HUES6 (cell line): ENCODE measurements at regions not wholly inside any gene's neighbourhood (a gene's known extent, or its start where the extent isn't known, plus 50 kb on each side); places are given as distances from the start of the nearest gene placed in this dataset.

Experiments
- H3K27ac ChIP-seq: 2 replicates; pipeline ENCODE4 v1.7.0; 2013; ENCODE audit warnings: low read depth, mild to moderate bottlenecking, low read length, inconsistent platforms
- H3K27me3 ChIP-seq: 2 replicates; pipeline ENCODE4 v1.6.1; 2013; ENCODE audit warnings: low read length; ENCODE audit not compliant: control insufficient read depth, insufficient read depth
- H3K36me3 ChIP-seq: 2 replicates; pipeline ENCODE4 v1.6.1; 2013; ENCODE audit warnings: low read length; ENCODE audit not compliant: control insufficient read depth, insufficient read depth
- H3K4me1 ChIP-seq: 2 replicates; pipeline ENCODE4 v1.6.1; 2013; ENCODE audit warnings: low read length; ENCODE audit not compliant: control insufficient read depth, insufficient read depth
- H3K4me3 ChIP-seq: 2 replicates; pipeline ENCODE4 v1.5.1; 2013; ENCODE audit warnings: low read depth, low read length
- H3K9ac ChIP-seq: one replicate; pipeline ENCODE4 v1.6.1; 2013; ENCODE audit warnings: mild to moderate bottlenecking, low read length
- H3K9me3 ChIP-seq: 2 replicates; pipeline ENCODE4 v1.6.1; 2013; ENCODE audit warnings: low read depth, low read length; ENCODE audit not compliant: control insufficient read depth, insufficient read depth

DNA sequence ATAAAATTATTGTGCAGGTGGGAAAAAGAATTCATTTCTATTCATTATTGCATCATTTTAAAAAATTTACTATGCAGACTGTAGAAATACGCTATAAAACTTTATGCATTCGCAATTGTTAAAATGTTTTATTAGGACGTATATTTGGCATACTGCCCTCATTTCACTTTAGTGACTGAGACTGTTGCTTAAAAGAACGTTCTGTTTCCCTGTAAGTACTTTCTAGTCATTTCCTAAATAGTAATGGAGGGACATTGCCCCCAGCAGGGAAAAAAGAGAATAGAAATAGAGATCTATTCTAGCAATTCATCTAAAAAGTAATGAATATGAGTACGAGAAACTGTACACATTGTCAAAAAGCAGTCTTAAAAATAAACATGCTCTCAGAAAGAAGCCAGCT lies 1295.8 kb upstream of the TENM3 start:
- H3K9me3 ChIP-seq = no peaks in the 10 kb centered on the region
- no peak overlapping the region for H3K4me3 ChIP-seq
- H3K4me1 ChIP-seq = peaks cover 3% of the 10 kb centered on the region; the same call in 1 of the 2 replicates
- no peaks in the 10 kb centered on the region for H3K27me3 ChIP-seq
- H3K9ac ChIP-seq = no peak overlapping the region
- H3K36me3 ChIP-seq = no peaks in the 10 kb centered on the region
- H3K27ac ChIP-seq = no peak overlapping the region

- no peaks in the 10 kb centered on the region for H3K27me3 ChIP-seq
Measured at GRCh38 chr4:180949424-180950213, 1293.6 kb upstream of the TENM3 start.

GRCh38 chr4:180950377-180950776 lies 1292.8 kb upstream of the TENM3 start:
- H3K9ac ChIP-seq = no peak overlapping the region
- H3K4me1 ChIP-seq = peaks cover 4% of the 10 kb centered on the region; the same call in 1 of the 2 replicates
- no peak overlapping the region for H3K4me3 ChIP-seq
- H3K9me3 ChIP-seq = no peaks in the 10 kb centered on the region
- no peaks in the 10 kb centered on the region for H3K27me3 ChIP-seq
- H3K36me3 ChIP-seq = no peaks in the 10 kb centered on the region
- H3K27ac ChIP-seq = no peak overlapping the region

More at GRCh38 chr4:180949424-180950213, 1293.6 kb upstream of the TENM3 start:
- no peaks in the 10 kb centered on the region for H3K9me3 ChIP-seq
- H3K4me3 ChIP-seq = no peak overlapping the region
- H3K36me3 ChIP-seq = no peaks in the 10 kb centered on the region
- no peak overlapping the region for H3K27ac ChIP-seq
- H3K4me1 ChIP-seq = peaks cover 4% of the 10 kb centered on the region; the same call in 1 of the 2 replicates
- H3K9ac ChIP-seq = no peak overlapping the region

- no peak overlapping the region for H3K4me3 ChIP-seq
- H3K9me3 ChIP-seq = no peaks in the 10 kb centered on the region
- H3K36me3 ChIP-seq = no peaks in the 10 kb centered on the region
- peaks cover 4% of the 10 kb centered on the region; the same call in 1 of the 2 replicates for H3K4me1 ChIP-seq
- no peaks in the 10 kb centered on the region for H3K27me3 ChIP-seq
- H3K9ac ChIP-seq = no peak overlapping the region
- no peak overlapping the region for H3K27ac ChIP-seq
Measured at GRCh38 chr4:180951312-180951711, 1291.9 kb upstream of the TENM3 start.

DNA sequence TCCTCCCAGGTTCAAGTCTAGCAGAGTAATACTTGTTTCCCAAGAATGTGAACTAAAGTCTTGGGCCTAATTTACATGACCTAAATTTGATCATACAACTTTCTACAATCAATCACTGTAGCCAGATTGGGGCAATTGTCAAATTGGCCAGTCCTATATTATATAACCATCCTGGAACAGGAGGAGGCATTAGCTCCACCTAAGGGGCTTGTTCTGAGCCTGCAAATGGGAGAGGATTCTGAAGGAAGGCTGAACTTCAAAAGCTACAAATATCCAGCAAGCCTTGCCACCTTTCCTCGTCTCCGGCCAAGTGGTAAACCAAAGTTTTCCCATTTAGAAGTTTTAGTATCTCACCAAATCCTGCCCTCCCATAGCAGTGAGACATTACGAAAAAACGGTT lies 1289.6 kb upstream of the TENM3 start:
- H3K36me3 ChIP-seq = no peaks in the 10 kb centered on the region
- no peak overlapping the region for H3K4me3 ChIP-seq
- H3K9ac ChIP-seq = no peak overlapping the region
- no peaks in the 10 kb centered on the region for H3K27me3 ChIP-seq
- peaks cover 4% of the 10 kb centered on the region; the same call in 1 of the 2 replicates for H3K4me1 ChIP-seq
- H3K27ac ChIP-seq = no peak overlapping the region
- no peaks in the 10 kb centered on the region for H3K9me3 ChIP-seq

GRCh38 chr4:180960743-180961401 lies 1282.3 kb upstream of the TENM3 start:
- no peaks in the 10 kb centered on the region for H3K27me3 ChIP-seq

GRCh38 chr4:180962268-180962667 lies 1280.9 kb upstream of the TENM3 start:
- Histone ChIP-seq H3K9me3 (no peaks in the 10 kb centered on the region), H3K27me3 (no peaks in the 10 kb centered on the region), H3K4me3 (no peak overlapping the region), H3K36me3 (no peaks in the 10 kb centered on the region), H3K4me1 (no peaks in the 10 kb centered on the region), H3K27ac (no peak overlapping the region), H3K9ac (no peak overlapping the region)

More at GRCh38 chr4:180960743-180961401, 1282.3 kb upstream of the TENM3 start:
- Histone ChIP-seq H3K9ac (no peak overlapping the region), H3K9me3 (no peaks in the 10 kb centered on the region), H3K4me3 (no peak overlapping the region), H3K36me3 (no peaks in the 10 kb centered on the region), H3K4me1 (no peaks in the 10 kb centered on the region), H3K27ac (no peak overlapping the region)

DNA sequence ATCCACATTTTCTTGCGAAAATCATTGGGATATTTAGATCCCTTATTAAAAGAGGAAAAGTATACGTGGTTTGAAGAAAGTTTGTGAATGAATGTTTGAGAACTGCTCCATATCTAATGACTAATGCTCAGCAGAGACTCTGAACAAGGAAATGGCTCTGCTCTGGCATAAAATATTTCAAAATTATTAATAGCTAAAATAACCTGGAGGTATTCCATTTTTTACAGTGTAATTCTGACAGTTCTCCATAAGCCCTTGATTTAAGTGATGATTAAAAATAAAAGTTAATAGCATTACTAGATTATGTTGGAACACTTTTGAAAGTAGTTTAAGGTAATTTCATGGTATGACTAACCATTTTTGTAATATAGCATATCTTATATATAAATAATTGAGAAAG lies 1276.9 kb upstream of the TENM3 start:
- H3K9ac ChIP-seq = no peak overlapping the region
- H3K27ac ChIP-seq = no peak overlapping the region
- no peaks in the 10 kb centered on the region for H3K36me3 ChIP-seq
- no peaks in the 10 kb centered on the region for H3K4me1 ChIP-seq
- no peaks in the 10 kb centered on the region for H3K27me3 ChIP-seq
- no peaks in the 10 kb centered on the region for H3K9me3 ChIP-seq
- no peak overlapping the region for H3K4me3 ChIP-seq

DNA sequence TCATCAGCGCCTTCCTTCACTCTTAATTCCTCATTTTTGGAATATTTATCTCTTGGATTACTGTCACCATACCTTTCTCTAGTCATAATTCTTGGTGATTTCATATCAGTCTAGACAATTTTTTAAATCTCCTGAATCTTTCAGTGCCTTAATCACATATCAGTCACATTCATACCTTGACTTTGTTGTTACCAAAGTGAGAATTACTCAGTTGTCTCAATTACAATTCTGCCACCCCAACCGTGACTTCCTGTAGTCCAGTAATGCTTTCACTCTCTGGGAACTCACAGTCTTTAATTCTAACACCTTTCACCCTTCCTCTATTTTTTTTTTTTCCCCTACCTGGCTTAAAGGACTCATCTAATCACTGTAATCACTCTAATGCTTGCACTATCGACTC lies 1275.3 kb upstream of the TENM3 start:
- H3K4me3 ChIP-seq = no peak overlapping the region
- no peaks in the 10 kb centered on the region for H3K9me3 ChIP-seq
- H3K4me1 ChIP-seq = no peaks in the 10 kb centered on the region

DNA sequence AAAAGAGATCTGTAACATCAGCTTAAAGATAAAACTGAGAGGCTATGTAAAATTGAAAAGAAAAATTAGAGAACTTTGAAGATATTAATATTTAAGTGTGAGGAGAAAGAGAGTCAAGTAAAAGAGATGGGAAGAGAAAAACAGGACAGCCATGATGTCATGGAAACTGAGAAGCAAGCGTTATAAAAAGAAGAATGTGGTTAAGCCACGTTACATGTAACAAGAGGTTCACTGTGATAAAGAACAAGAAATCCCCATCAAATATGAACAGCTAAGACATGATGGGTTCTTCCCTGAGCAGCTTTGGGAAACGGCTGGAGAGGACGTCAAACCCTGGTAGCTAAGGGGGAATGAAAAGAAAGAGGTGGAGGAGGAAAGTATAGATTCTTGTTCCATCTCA lies 1269.3 kb upstream of the TENM3 start:
- Histone ChIP-seq H3K27me3 (no peaks in the 10 kb centered on the region), H3K9ac (no peak overlapping the region), H3K9me3 (no peaks in the 10 kb centered on the region), H3K27ac (no peak overlapping the region), H3K4me3 (no peak overlapping the region), H3K4me1 (no peaks in the 10 kb centered on the region), H3K36me3 (no peaks in the 10 kb centered on the region)

More for the DNA sequence above, 1275.3 kb upstream of the TENM3 start:
- H3K36me3 ChIP-seq = no peaks in the 10 kb centered on the region
- no peak overlapping the region for H3K27ac ChIP-seq
- H3K9ac ChIP-seq = no peak overlapping the region
- H3K27me3 ChIP-seq = no peaks in the 10 kb centered on the region

DNA sequence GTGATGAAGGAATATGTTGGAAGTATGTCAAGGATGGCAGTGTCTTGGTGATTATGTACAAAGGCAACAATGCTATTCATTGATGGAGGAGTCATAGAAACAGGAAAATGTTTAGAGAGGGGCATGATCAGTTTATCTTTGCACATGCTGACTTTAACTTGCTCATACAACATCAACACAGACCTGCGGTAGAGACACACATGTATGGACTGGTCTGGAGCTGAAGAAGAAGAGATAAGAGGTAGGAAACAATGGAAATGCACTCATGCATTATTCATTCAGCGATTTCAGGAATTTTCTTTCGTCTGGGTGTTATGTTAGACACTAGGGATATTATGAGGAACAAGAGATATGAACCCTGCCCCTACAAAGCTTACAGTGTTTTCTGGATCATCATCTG lies 1252.3 kb upstream of the TENM3 start:
- no peaks in the 10 kb centered on the region; the same call in 1 of the 2 replicates for H3K4me1 ChIP-seq
- H3K9me3 ChIP-seq = no peaks in the 10 kb centered on the region; the same call in 1 of the 2 replicates
- no peak overlapping the region for H3K27ac ChIP-seq
- no peak overlapping the region for H3K9ac ChIP-seq
- no peaks in the 10 kb centered on the region for H3K36me3 ChIP-seq
- no peaks in the 10 kb centered on the region for H3K27me3 ChIP-seq
- no peak overlapping the region for H3K4me3 ChIP-seq
